ENCODE measurements at regions not wholly inside any gene's neighbourhood (a gene's known extent, or its start where the extent isn't known, plus 50 kb on each side); places are given as distances from the start of the nearest gene placed in this dataset.

DNA sequence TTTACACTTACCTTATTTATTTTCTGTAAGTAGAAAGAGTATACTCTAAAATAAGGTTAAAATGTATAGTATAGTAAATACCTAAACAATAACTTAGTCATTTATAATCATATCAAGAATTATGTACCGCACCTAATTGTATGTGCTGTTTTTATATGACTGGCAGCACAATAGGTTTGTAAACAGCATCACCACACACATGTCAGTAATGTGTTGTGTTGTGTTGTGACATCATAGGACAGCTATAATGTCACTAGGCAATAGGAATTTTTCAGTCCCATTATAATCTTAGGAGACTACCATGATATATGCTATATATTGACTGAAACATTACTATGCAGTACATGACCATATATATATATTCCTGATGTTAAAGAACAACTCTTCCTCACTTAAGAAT is 99.9 kb upstream of the CNTN4 start:
- TF ChIP-seq Cebpa-rat (IDR thresholded peaks at IDR 0.05): no peak

DNA sequence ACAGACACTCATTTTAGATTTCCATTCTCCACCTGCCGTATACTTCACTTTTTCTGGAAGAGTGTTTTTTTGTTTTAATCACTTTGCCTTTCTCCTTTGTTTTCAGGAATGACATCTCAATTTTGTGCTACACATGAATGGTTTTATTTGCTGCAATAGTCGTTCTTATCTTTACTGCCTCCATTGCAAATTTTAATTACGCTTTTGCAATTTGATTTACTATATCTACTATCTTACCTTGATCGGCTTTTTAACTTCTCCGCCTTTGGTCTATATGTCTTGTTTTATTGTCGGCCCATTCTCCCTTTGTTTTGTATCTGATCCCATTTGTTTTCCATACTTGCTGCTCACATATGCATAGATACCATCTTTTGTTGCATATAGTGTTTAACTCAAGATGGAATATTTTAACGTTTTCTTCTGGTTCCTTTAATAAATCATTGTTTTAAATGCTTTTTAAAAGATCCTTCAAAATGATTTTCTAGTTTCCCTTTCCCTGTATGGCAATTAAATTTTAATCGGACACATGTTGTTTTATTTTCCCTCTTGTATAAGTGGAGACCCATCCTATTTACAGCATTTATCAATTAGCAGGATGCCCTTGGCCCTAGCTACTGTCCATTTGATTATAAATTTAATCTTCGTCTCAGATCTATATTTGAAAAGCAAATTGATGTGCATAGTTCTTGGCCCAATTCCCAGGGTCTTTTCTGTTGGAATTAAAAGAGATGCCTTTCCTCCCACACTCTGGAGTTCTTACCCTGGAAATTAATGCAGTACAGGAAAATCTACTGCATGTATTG is 97.2 kb upstream of the CNTN4 start:
- Histone ChIP-seq H3K27me3 (no peaks in the 10 kb centered on the region), H3K9me3 (no peaks in the 10 kb centered on the region), H3K9ac (no peak overlapping the region), H3K27ac (no peak overlapping the region), H3K4me2 (no peak overlapping the region), H3K4me1 (no peaks in the 10 kb centered on the region), H3K4me3 (no peak overlapping the region), H4K20me1 (no peaks in the 10 kb centered on the region), H3K36me3 (no peaks in the 10 kb centered on the region)
- no peak for TF ChIP-seq Cebpa-rat (IDR thresholded peaks at IDR 0.05)

More for the DNA sequence above, 99.9 kb upstream of the CNTN4 start:
- H3K4me2 ChIP-seq: no peak overlapping the region
- H3K4me3 ChIP-seq: no peak overlapping the region
- no peak overlapping the region for H3K27ac ChIP-seq
- H3K9me3 ChIP-seq: no peaks in the 10 kb centered on the region
- no peaks in the 10 kb centered on the region for H4K20me1 ChIP-seq
- H3K36me3 ChIP-seq: no peaks in the 10 kb centered on the region
- no peaks in the 10 kb centered on the region for H3K27me3 ChIP-seq
- H3K4me1 ChIP-seq: no peaks in the 10 kb centered on the region
- H3K9ac ChIP-seq: no peak overlapping the region

DNA sequence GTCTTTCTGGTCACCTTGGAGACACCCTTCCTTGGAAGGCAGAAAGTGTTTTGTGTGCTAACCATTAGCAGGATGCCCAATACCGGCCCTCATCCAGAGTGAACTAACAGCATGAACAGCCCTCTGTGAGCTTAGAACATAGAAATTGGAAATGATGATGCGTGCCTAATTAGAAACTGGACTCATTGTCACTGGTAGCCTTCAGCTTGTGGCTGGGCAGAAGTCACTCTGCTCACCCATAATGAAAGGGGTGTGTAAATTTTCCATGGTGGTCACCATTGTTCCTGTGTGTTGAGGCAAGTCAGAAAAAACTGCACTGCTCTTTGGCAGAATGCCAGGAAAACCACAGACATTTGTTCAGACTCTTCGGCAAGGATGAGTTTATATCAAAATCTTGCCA is 74.7 kb upstream of the CNTN4 start:
- Histone ChIP-seq H3K27me3 (no peaks in the 10 kb centered on the region), H3K36me3 (no peaks in the 10 kb centered on the region), H3K9ac (no peak overlapping the region), H3K4me2 (peak overlapping the region; percentile 2), H4K20me1 (no peaks in the 10 kb centered on the region), H3K4me1 (peaks cover 14% of the 10 kb centered on the region), H3K9me3 (no peaks in the 10 kb centered on the region), H3K27ac (no peak overlapping the region), H3K4me3 (no peak overlapping the region)
- no peak for TF ChIP-seq Cebpa-rat (IDR thresholded peaks at IDR 0.05)

DNA sequence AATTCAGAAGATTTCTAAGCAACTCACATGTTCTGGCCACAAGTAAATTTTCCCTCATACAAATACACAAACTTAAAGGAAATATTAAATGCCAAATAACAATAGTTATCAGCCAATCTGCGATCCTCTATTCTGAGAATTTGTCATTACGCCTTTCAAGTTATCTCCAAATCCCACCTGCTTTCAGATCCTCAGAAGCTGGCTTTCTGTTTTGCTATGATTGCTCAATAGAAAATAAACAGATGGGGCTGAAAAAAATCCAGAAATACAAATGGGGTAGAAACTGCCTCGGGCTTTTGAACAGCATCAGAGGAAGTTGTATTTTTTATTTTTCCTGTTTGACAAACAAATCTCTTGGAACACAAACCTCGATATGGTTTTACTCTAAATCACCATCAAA is 74.0 kb upstream of the CNTN4 start:
- no peak overlapping the region for H3K27ac ChIP-seq
- H4K20me1 ChIP-seq: no peaks in the 10 kb centered on the region

DNA sequence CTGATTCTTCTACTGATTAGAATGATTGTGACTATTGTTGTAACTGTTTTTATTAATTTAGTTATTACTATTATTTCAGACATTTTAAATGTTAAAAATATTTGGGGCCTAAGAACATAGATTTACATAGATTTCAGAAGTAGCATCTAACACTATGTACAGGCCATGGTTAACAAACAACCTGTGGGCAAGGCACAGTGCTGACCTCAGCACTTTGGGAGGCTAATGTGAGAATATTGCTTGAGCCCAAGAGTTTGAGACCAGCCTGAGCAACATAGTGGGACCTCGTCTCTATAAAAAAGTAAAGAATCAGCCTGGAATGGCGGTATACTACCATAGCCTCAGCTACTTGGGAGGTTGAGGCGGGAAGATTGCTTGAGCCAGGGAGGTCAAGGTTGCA is 69.1 kb upstream of the CNTN4 start:
- Histone ChIP-seq H3K4me3 (no peak overlapping the region), H3K4me2 (no peak overlapping the region), H3K9me3 (no peaks in the 10 kb centered on the region), H3K27me3 (no peaks in the 10 kb centered on the region), H3K27ac (no peak overlapping the region), H3K36me3 (no peaks in the 10 kb centered on the region), H4K20me1 (no peaks in the 10 kb centered on the region), H3K4me1 (peaks cover 4% of the 10 kb centered on the region), H3K9ac (no peak overlapping the region)
- no peak for TF ChIP-seq Cebpa-rat (IDR thresholded peaks at IDR 0.05)

More for the DNA sequence above, 74.0 kb upstream of the CNTN4 start:
- no peaks in the 10 kb centered on the region for H3K36me3 ChIP-seq
- no peaks in the 10 kb centered on the region for H3K27me3 ChIP-seq
- TF ChIP-seq Cebpa-rat (IDR thresholded peaks at IDR 0.05): no peak
- H3K4me1 ChIP-seq: peaks cover 14% of the 10 kb centered on the region
- no peak overlapping the region for H3K9ac ChIP-seq
- peak overlapping the region; percentile 9; the same call in 1 of the 2 replicates for H3K4me2 ChIP-seq
- H3K4me3 ChIP-seq: no peak overlapping the region
- H3K9me3 ChIP-seq: no peaks in the 10 kb centered on the region

DNA sequence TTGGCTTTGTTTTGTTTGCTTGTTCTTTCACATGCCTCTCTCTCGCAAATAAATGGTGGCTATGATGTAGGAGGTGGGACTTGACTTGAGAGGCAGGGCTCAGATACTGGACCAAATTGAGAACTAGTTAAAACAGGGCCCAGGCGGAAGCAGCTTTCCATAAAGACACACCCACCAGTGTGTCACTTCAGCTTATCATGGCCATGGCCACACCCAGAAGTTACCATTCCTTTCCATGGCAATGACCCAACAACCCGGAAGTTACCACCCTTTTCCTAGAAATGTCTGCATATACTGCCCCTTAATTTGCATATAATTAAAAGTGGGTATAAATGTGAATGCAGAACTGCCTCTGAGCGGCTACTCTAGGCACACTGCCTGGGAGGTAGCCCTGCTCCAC is 62.6 kb upstream of the CNTN4 start:
- Histone ChIP-seq H3K9ac (no peak overlapping the region), H4K20me1 (no peaks in the 10 kb centered on the region), H3K4me2 (no peak overlapping the region), H3K4me1 (no peaks in the 10 kb centered on the region), H3K27ac (no peak overlapping the region), H3K9me3 (no peaks in the 10 kb centered on the region), H3K36me3 (no peaks in the 10 kb centered on the region), H3K4me3 (no peak overlapping the region), H3K27me3 (no peaks in the 10 kb centered on the region)
- TF ChIP-seq Cebpa-rat (IDR thresholded peaks at IDR 0.05): no peak

DNA sequence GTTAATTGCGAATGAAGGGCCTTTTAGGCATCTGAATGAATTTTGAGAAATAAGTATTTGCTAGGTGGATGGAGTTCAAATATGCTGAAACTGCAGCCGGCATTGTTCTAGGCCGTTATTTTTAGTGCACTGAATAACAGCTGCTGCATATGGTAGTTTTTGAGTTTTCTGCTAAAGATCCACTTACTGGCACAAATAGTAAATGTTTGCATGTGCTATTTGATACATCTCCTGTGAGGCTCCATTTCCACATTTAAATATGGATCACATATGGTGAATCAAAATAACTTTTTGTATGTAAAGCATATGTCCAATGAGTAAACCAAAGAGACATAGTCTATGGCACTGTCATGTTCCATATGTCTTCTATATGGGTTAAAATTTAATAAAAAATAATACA is 56.7 kb upstream of the CNTN4 start:
- no peak overlapping the region for H3K9ac ChIP-seq
- H3K4me2 ChIP-seq: no peak overlapping the region
- H3K9me3 ChIP-seq: no peaks in the 10 kb centered on the region
- H3K4me1 ChIP-seq: no peaks in the 10 kb centered on the region
- no peaks in the 10 kb centered on the region for H3K36me3 ChIP-seq
- H3K27ac ChIP-seq: no peak overlapping the region
- H4K20me1 ChIP-seq: no peaks in the 10 kb centered on the region
- no peak overlapping the region for H3K4me3 ChIP-seq
- no peak for TF ChIP-seq Cebpa-rat (IDR thresholded peaks at IDR 0.05)
- no peaks in the 10 kb centered on the region for H3K27me3 ChIP-seq
